ENCODE measurements at regions not wholly inside any gene's neighbourhood (a gene's known extent, or its start where the extent isn't known, plus 50 kb on each side); places are given as distances from the start of the nearest gene placed in this dataset.
A peak's percentile ranks its signal among the peaks of the same experiment; 100 is the strongest.
"Not testable (repeated sequence)": the region's sequence is repeated elsewhere in the genome, so short reads cannot be mapped to it uniquely, and the experiment has no call there.

DNA sequence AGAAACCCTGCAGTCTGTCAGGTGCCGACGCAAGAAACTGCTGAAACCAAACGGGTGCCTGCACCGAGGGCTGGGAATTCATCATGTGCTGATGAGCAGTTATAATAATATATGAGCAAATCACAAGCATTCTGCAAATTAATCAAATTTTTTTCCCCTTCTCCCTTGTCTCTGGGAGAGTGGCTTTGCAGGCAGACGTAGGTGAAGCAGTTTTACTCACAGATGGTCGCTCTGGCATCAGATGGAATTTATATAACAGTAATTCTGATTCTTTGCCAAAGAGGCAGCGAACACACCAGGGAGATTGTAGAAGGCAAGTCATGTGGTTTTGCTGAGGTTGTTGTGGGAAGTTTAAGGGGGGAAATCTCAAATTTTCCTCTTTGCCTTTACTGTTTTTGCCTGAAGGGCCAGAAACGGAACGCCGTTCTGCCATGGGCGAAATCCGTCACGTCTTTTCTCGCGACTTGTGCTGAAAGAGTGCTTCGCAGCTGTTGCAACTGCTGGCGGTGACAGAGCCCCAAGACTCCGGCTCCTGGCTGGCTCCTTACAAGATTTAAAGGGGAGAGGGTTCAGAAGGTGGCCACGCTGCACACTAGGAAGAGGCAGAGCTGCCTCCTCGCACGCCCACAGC is 320.1 kb downstream of the ZNF536 start:
- no peak for DNase-seq

DNA sequence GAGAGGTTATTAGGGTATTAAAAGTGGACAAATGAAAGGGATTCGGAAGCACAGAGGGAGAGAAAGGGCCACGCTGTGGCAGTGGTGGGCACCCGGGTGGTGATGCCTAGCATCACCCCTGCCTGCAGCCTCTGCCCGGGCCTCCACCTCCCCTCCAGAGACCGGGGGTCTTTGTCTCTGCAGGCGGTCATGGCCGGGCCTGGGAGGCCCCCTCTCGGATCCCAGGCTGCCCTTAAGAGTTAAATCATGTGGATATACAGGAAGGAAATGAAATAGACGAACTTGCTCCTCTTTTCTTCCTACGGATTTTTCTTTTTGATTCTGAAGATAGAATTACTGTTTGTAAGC is 319.6 kb downstream of the ZNF536 start:
- no peak for DNase-seq

DNA sequence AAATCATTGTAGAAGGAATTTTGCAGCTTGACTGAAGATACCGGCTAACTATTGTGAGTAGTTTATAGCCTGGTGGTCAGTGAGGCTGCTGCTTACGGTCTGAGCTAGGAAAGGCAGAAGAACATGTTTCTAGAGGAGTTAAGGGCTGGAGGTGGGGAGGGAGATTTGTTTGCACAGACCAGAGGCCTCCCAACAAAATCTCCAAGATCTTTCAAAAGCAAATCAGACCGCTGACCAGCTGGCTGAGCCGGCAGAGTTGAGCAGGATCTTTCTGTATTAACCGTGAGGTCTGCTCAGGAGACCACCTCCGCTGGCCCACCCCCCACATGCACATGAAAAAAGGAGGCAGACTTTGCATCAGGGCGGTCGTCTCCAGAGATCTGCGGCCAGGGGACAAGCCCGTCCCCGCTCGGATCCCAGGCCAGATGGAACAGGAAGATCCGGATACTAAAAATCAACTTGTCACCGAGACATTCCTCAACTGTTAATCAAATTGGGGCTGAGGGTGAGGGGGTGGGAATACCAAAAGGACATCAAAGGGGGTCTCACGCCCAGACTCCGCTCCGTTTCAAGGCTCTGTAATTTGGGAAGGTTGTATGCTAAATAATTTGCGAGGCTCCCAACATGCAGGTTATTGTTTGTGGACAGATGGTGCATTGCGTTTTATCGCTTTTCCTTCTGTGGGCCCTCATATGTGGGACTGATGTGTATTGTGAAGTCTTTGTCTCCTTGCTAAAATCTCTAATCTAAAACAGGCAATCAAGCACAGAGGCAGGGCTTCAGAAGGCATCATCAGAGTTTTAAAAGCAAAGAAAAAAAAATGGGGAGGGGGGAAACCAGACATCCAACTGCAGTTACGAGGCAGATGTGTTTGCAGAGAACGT is 319.0 kb downstream of the ZNF536 start:
- DNase-seq = no peak

DNA sequence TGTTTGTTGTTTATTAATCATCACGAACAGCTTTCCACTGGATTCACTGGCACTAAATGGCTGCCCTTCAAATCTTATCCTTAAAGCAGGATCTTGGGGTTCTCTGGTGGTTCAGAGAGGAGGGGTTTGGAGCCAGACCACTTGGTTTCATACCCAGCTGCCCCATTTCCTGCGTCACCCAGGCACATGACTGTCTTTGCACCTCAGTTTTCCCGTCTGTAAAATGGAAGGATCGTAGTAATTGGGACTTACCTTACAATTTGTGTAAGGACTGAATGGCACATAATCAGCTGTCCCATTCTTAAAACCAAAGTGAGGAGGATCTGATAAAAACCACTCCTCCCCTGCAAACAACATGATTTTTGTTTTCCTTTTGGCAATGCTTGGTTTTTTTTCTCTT is 318.3 kb downstream of the ZNF536 start:
- DNase-seq = no peak

GRCh38 chr19:30689474-30689873 is 317.3 kb downstream of the ZNF536 start:
- DNase-seq = no peak

GRCh38 chr19:30688696-30689095 is 316.5 kb downstream of the ZNF536 start:
- DNase-seq = no peak

DNA sequence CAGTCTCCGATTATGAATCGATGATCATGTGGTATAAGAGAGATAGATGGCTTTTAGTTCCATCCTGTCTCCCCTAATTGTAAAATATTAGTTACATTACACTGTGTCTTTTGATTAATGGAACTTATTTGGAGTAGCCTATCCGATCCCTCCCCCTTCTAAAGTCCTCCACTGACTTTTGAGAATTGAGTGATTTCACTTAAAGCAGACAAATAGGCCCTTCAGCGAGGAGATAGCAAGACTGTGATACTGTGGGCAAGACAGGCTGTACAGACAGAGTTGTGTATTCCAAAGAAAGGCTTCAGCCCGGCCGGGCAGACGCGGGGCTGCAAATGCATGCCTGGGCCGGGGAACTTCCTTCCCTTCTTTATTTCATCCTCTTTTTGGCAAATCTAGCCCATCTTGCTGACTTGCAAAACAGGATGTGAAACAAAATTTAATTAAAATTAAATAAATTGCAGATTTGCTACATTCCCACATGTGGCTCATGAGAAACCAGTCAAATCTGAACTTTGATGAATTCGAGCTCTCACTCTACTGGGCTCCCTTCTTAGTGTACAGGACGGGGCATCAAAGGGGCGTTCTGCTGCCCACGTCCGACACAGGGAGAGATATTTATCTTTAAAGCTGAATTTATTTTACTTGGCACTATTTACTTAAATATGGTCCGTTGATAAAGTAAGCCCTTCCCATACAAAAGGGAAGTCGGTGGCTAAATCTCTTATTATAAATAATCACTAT is 314.8 kb downstream of the ZNF536 start:
- DNase-seq = no peak

GRCh38 chr19:30686176-30686820 is 314.1 kb downstream of the ZNF536 start:
- no peak for DNase-seq

DNA sequence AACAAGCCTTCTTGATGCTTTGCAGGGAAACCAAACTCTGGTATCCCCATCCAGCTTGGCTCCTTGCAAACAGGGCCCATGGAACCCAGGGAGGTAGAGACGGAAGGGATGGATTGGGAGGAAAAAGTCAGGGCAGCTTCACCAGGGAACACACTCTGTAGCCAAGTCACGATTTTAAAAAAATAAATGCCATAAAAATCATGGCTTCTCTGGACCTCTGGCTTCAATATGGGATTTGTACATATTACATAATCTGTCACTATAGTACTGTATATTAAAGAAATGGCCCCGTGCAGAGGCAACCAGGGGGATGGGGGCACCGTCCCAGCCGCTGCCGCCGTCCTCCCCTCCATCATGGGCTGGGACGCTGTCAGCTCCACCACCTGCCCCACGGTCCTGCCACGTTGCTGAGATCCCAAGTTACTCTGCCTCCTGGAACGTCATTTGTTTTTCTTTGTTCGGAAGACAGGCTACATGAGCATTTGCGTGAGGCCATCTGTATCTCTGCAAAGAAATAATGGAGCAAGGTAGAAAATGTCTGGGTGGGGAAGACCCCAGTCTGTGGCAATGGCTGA is 313.3 kb downstream of the ZNF536 start:
- DNase-seq = no peak

- no peak for DNase-seq
These were observed 312.4 kb downstream of the ZNF536 start for GRCh38 chr19:30684613-30685012.

GRCh38 chr19:30682999-30683536 is 310.9 kb downstream of the ZNF536 start:
- peak; percentile 65 for DNase-seq

DNA sequence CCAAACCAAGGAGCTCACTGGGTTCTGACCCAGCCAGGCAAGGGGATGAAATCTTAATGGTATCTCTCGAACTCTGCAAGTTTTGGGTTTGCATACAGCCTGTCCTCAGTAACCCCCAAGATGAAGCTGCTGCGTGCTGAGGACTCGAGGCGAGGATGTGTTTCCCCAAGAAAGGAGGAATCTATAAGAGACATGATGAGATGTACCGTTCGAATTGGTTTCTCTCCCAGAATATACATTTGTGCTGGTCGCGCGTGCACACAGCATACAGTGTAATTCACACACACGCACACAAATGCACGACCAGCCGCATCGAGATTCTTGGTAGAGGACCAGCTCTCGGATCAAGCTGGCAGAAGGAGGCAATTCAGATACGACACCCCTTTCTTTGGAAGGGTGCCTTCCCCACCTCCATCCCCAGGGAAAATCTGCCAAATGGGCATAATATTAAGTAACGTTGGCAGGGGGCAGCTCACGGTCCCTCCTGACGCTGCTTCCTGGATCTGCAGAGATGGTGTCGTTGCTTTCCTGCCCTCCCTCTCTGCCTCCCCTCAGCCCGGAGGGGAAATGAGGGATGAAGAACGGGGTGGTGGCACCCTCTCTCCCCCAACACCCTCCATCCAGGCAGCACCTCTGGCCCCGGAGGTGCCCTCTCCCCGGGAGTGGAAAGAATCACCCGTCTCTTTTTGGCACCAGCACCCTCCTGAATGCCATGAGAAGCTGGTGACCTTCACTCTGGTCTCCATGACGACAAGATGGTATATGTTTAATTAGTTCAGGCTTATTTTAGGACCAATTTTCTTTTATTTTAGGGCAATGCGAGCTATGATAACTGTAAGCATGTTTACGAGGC is 310.2 kb downstream of the ZNF536 start:
- no peak for DNase-seq

- DNase-seq = no peak
These were observed 309.2 kb downstream of the ZNF536 start for GRCh38 chr19:30681162-30682100.

GRCh38 chr19:30680399-30680798 is 308.2 kb downstream of the ZNF536 start:
- DNase-seq = not testable (repeated sequence)

GRCh38 chr19:30679789-30680188 is 307.6 kb downstream of the ZNF536 start:
- DNase-seq = no peak

DNA sequence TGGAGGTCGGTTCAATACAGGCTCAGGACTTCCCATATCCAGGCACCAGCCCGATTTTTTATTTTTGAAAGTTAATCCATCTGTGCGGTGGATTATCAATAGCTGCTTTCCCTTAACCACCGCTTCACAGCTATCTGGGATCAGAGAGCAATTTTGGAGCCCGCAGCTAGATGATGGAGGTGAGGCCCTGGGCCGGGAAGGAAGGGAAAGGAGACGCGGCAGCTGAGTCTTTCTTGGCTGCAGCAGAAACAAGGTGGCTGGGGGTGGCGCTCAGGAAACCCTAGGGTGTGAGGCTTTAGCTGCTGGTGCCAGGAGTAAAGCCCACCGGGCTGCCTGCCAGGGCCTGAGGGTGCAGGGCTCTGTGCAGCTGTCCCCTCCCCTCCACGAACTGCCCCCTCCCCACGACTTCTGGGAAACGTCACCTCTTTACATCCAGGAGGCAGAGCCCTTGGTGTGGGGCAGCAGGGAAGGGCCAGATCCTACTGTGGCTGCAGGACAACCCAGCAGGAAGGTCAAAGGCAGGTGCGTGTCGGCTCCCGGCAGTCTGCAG is 307.0 kb downstream of the ZNF536 start:
- no peak for DNase-seq

- no peak for DNase-seq
These were observed 306.0 kb downstream of the ZNF536 start for GRCh38 chr19:30678168-30678567.

DNA sequence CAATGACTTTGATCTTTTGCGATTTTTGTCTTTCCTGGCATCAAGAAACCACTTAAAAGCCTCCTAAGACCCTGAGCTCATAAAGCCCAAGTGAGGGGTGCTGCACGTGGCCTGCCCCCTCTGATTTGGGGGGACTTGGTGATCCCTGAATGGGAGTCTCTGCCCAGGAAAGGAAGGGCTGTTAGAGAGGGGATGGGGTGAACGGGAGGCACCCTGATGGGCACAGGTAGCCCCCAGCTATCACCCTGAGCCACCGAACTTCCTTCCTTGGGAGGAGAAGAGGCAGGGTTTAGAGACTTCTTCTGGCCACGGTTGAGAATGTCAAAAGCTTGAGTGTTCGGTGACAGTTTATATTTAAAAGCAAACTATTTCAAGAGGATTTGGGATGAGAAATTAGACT is 305.5 kb downstream of the ZNF536 start:
- no peak for DNase-seq

GRCh38 chr19:30676990-30677679 is 305.0 kb downstream of the ZNF536 start:
- DNase-seq = no peak

GRCh38 chr19:30675086-30675485 is 302.9 kb downstream of the ZNF536 start:
- no peak for DNase-seq
